H1 (cell line): ENCODE measurements at regions not wholly inside any gene's neighbourhood (a gene's known extent, or its start where the extent isn't known, plus 50 kb on each side); places are given as distances from the start of the nearest gene placed in this dataset.

ENCODE experiments used
- CHD7 ChIP-seq: fragments of 300-600 bp; sonication (generic); IDR thresholded peaks from 2 replicates; pipeline ENCODE4 v1.7.1; 2012; ENCODE audit warnings: low read length, moderate library complexity, mild to moderate bottlenecking, inconsistent platforms; ENCODE audit not compliant: insufficient replicate concordance
- CTBP2 ChIP-seq: IDR thresholded peaks from 2 replicates; pipeline ENCODE4 v1.7.0; 2011; ENCODE audit warnings: borderline replicate concordance, mild to moderate bottlenecking, moderate library complexity, mixed read lengths, low read length; ENCODE audit not compliant: insufficient read depth, insufficient read length
- HDAC2 ChIP-seq, 2 experiments: fragments of 300-600 bp in 1 of 2; sonication (generic) in 1 of 2; IDR thresholded peaks; 2 replicates each; pipeline ENCODE4 v1.6.1; 2011 to 2012; ENCODE audit warnings: low read depth in 2 of 2, low read length in 2 of 2, mild to moderate bottlenecking in 2 of 2, moderate library complexity in 2 of 2, borderline replicate concordance in 1 of 2, inconsistent platforms in 1 of 2
- JUND ChIP-seq: IDR thresholded peaks from 2 replicates; pipeline ENCODE4 v1.6.1; 2011; ENCODE audit warnings: mild to moderate bottlenecking, improper control_type of control experiment, low read length
- POLR2AphosphoS5 ChIP-seq: IDR thresholded peaks from 2 replicates; pipeline ENCODE4 v1.6.1; 2011; ENCODE audit warnings: low read depth, low read length
- SIX5 ChIP-seq: IDR thresholded peaks from 2 replicates; pipeline ENCODE4 v1.6.1; 2011; ENCODE audit warnings: mild to moderate bottlenecking, low read depth, low read length
- ZNF274 ChIP-seq: IDR thresholded peaks from 2 replicates; pipeline ENCODE4 v1.7.0; 2012; ENCODE audit warnings: low read length, borderline replicate concordance; ENCODE audit errors: extremely low read depth

GRCh38 chr9:116030517-116030916 is 123.1 kb upstream of the PAPPA start (continued):
- TF ChIP-seq CHD7 (no peak), SIX5 (no peak), CTBP2 (no peak), ZNF274 (no peak), HDAC2 (IDR thresholded peaks at IDR 0.05; ENCODE audit: borderline replicate concordance in 1 of 2, low read depth in 2 of 2, low read length in 2 of 2) (no peak), JUND (no peak), POLR2AphosphoS5 (no peak)
